IPS DF 4.7 (cell line): ENCODE measurements at regions not wholly inside any gene's neighbourhood (a gene's known extent, or its start where the extent isn't known, plus 50 kb on each side); places are given as distances from the start of the nearest gene placed in this dataset.

Experiments
- DNase-seq: peaks from one replicate; pipeline ENCODE4 v3.0.0-alpha.2; 2013; ENCODE audit warnings: low spot score; ENCODE audit errors: extremely low read depth

- no peak for DNase-seq
These were observed 346.8 kb downstream of the STK39 start for GRCh38 chr2:167900435-167901114.

- DNase-seq: no peak
These were observed 349.1 kb downstream of the STK39 start for GRCh38 chr2:167898340-167898739.

- DNase-seq: no peak
These were observed 355.6 kb downstream of the STK39 start for GRCh38 chr2:167891841-167892240.

- DNase-seq: no peak
These were observed 356.7 kb downstream of the STK39 start for GRCh38 chr2:167890739-167891138.

- DNase-seq: no peak
These were observed 367.0 kb downstream of the STK39 start for GRCh38 chr2:167880415-167880814.

GRCh38 chr2:167875529-167875928 is 371.9 kb downstream of the STK39 start:
- no peak for DNase-seq

- DNase-seq: no peak
These were observed 372.6 kb downstream of the STK39 start for GRCh38 chr2:167874812-167875211.

GRCh38 chr2:167871286-167871685 is 376.1 kb downstream of the STK39 start:
- no peak for DNase-seq

GRCh38 chr2:167869200-167869599 is 378.2 kb downstream of the STK39 start:
- DNase-seq: no peak

- DNase-seq: no peak
These were observed 384.0 kb downstream of the STK39 start for GRCh38 chr2:167863377-167863776.

- DNase-seq: no peak
These were observed 384.6 kb downstream of the STK39 start for GRCh38 chr2:167862782-167863181.

GRCh38 chr2:167862296-167862695 is 385.1 kb downstream of the STK39 start:
- DNase-seq: no peak

GRCh38 chr2:167861574-167862193 is 385.7 kb downstream of the STK39 start:
- DNase-seq: no peak

- no peak for DNase-seq
These were observed 387.3 kb downstream of the STK39 start for GRCh38 chr2:167860082-167860481.

GRCh38 chr2:167859676-167860075 is 387.7 kb downstream of the STK39 start:
- no peak for DNase-seq

GRCh38 chr2:167858086-167858485 is 389.3 kb downstream of the STK39 start:
- no peak for DNase-seq

- no peak for DNase-seq
These were observed 390.0 kb downstream of the STK39 start for GRCh38 chr2:167857416-167857815.

GRCh38 chr2:167856190-167856589 is 391.2 kb downstream of the STK39 start:
- DNase-seq: no peak

GRCh38 chr2:167855211-167855610 is 392.2 kb downstream of the STK39 start:
- DNase-seq: no peak

- no peak for DNase-seq
These were observed 393.7 kb downstream of the STK39 start for GRCh38 chr2:167853717-167854116.

- no peak for DNase-seq
These were observed 395.5 kb downstream of the STK39 start for GRCh38 chr2:167851876-167852275.

- no peak for DNase-seq
These were observed 396.0 kb downstream of the STK39 start for GRCh38 chr2:167851323-167851860.
